HK-2 (cell line): ENCODE measurements at regions not wholly inside any gene's neighbourhood (a gene's known extent, or its start where the extent isn't known, plus 50 kb on each side); places are given as distances from the start of the nearest gene placed in this dataset.

Experiments
- DNase-seq: peaks from one replicate; pipeline ENCODE4 v3.0.0-alpha.2; 2018; ENCODE audit not compliant: unreplicated experiment

GRCh38 chr5:133738271-133738670 lies 125.9 kb upstream of the FSTL4 start:
- DNase-seq, result no peak

GRCh38 chr5:133736512-133736911 lies 124.2 kb upstream of the FSTL4 start:
- no peak for DNase-seq

- no peak for DNase-seq
Measured at GRCh38 chr5:133735346-133735745, 123.0 kb upstream of the FSTL4 start.

- DNase-seq, result no peak
Measured at GRCh38 chr5:133734916-133735315, 122.6 kb upstream of the FSTL4 start.

DNA sequence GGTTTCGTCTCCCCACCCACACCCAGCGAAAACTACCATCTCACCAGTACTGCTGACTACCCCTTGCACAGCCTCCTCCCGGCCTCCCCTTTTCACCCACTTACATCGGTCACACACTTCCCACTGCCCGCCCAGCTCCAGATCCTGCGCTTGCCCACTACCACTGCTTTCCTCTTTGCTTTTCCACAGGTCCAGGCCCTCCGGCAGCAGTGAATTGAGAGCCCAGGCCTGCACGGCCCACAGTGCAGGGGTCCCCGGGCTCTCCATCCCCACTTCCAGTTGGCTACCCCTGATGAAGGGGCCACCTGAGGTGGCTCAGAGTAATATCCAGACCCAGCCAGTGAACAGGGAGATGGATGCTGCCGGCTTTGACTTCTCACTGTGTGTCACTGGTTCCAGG lies 120.2 kb upstream of the FSTL4 start:
- no peak for DNase-seq

GRCh38 chr5:133731951-133732350 lies 119.6 kb upstream of the FSTL4 start:
- no peak for DNase-seq

DNA sequence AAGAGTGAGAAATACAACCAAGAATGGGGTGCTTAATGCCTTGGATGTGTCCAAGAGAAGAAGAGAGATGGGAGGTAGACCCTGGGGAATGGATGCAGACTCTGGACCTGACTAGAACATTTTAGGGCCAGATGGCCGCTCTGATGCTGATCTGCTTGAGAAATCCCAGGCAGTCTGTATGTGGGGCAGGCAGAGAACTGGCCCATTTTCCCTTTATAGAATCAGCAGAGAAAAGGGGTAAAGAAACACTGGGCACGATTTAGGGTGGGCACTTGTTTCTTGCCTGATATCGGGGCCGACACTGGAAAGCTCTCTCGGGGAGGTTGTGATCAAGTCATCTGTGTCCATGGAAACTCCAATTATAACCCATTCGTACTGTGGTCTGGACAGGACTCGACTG lies 118.5 kb upstream of the FSTL4 start:
- DNase-seq, result no peak

GRCh38 chr5:133730346-133730745 lies 118.0 kb upstream of the FSTL4 start:
- no peak for DNase-seq

GRCh38 chr5:133729800-133730199 lies 117.5 kb upstream of the FSTL4 start:
- no peak for DNase-seq

GRCh38 chr5:133728475-133728874 lies 116.1 kb upstream of the FSTL4 start:
- DNase-seq, result no peak

DNA sequence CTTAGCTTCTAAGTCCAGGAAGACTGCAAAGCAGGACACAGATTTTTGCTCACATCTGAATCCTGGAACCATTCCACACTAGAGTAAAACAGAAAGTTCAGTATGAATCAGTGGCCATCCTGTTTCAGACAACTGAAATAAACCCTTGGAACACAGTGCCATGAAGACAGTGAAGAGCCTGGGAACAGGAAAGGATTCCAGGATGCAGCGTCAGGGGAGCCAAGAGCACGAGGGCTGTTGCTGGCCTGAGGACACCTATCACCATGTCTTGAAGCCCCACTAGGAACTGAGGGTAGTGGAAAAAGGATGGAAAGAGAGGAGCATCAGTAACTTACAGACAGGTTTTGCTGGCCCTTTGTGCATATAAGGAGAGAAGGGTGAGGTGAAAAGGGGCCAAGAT lies 115.3 kb upstream of the FSTL4 start:
- no peak for DNase-seq

DNA sequence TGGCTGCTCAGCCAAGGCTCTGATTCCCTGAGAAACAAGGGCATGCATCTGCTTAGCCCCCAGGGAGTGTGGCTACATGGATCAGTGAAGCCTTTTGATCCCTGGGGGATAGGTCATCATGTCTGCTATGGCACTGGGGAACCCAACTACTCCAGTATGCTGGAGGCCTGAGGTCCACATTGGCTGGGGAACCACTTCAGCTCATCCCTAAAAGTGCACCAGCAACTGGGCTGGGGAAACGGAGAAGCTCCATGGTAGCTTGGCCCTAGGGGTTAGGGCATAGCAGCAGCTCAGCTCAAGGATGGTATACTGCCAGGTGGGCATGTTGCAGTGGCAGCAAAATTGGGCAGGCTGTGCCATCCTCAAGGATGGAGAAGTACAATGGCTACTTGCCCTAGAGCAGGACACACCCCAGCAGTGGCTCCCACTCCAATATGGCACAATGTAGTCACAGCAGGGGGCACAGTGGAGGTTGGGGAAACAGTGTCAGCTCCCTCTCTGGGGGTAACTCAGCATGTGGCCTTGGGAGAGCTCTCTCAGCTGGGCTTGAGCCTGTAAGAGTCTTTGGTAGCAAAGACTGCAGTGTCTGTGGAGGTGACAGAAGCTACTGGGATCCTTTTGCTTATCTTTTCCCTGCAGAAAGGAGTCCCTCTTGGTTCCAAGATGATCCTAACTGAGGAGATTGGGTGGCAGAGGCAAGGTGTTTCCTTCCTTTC lies 111.5 kb upstream of the FSTL4 start:
- no peak for DNase-seq

DNA sequence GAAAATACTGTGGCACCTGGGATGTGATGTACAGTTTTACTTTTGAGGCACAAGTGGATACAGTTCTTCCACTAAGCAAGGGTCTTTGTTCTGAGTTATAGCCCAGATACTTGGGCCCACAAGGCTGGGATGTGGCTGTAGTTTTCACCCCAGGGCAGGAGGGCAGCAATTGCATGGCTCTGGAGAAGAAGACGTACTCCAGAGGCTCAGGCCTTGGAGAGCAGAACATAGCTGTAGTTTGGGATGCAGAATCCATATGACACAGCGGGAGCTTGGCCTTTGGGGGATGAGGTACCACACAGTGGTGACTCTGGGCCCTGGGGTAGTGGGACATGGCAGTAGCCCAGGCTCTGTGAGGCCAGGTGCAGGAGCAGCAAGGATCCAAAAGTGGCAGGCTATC lies 110.8 kb upstream of the FSTL4 start:
- no peak for DNase-seq

DNA sequence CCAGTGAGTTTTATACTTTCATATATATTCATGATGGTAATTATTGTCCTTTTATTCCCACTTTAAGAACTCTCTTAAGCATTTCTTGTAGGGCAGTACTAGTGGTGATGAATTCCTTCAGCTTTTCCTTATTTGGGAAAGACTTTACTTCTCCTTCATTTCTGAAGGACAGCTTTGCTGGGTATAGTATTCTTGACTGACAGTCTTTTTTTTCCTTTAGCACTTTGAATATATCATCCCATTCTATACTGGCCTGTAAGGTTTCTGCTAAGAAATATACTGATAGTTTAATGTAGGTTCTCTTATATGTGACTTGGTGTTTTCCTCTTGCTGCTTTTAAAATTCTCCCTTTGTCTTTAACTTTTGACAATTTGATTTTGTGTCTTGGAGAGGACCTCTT lies 109.0 kb upstream of the FSTL4 start:
- no peak for DNase-seq

DNA sequence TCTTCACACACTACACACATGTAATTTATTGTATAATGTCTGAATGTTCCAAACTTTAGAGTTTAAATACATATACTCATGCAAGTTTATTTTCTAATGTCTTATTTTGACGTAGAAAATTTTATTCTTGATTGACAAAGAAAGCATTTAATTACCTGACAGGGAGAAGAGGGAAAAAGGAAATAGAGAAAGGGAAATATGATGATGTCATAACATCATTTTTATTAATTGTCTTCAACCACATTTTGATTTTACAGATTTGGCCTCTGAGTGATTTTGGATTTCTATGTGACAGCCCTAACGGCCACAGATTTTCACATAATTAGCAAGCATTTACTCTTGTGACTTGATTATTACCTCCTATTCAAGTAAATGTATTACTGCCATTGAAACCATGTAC lies 106.1 kb upstream of the FSTL4 start:
- DNase-seq, result no peak

DNA sequence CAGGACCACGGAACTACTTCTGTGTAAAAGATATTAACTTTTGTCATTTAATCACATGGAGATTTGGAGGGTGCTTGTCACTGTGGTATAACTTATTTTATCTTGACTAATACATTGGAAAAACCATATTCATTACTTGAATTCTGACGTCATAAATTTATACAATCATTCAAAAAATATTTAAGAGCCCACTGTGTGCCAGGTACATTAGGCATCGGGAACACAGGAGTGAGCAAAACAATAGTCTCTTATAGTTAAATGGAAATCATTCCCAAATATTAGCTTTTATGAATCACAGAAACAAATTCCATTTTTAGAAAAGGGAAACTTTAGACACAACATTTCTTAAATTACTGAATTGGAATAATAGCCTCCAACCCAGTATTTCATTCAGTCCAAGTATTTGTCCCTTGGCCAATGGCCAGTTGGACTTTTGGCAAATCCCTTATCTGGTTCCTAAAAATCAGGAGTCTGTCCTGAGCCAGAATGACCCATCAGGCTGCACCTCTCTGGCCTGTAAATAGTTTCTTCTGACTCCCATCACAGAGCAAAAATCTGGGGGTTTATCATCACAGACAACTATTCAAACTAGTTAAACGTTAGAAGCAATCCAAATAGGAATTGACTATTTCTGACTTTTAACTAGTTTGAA lies 104.3 kb upstream of the FSTL4 start:
- DNase-seq, result no peak

- no peak for DNase-seq
Measured at GRCh38 chr5:133715616-133716015, 103.3 kb upstream of the FSTL4 start.

- DNase-seq, result no peak
Measured at GRCh38 chr5:133715216-133715615, 102.9 kb upstream of the FSTL4 start.

DNA sequence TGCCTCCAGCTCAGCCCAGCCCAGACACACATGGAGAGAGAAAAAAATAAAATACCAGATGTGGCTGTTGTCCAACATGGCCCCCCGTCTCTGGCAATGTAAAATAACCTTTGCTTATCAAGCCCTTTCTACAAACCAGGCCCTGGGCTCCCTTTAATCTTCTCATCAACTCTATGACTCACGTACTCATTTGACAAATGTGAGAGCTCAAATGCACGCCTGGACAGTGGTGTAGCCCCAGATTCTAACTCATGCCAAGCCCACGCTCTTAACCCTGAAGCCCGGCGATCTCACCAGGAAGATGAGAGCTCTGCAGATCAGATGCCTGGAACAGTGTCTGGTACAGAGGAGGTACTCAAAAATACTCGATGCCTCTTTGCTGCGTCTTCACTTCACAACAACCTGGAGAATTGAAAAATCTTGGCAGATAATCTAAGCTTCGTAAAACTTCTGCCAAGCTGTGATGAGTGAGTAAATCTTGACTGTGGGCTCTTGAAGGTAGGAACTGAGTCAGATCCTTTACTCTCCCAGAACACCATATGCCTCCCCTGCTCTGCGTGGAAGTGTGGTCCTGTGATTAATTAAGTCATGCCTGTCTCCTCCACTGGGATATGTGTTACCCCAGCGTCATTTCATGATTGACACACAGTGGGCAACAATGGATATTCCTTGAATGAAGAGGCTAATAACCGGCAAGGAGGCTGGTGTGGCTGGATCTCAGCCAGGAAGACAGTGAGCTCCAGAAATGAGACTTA lies 102.0 kb upstream of the FSTL4 start:
- DNase-seq, result no peak

DNA sequence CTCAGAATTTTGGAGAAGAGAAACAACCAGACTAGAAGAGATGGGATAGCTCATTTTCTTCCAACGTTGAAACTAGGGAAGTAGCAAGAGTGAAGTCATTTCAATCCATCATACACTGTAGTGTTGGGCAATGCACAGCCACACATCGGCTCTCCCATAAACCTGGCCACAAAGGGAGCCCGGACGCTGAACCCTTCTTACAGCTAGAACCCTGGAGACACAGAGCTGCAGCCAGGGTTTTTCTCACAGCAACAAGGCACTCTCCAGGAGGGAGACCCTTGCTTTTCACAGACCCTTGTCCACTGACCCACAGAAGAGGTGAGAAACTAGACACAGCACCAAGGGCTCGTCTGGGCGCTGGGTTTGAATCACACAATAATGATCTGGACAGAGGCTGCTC lies 101.4 kb upstream of the FSTL4 start:
- no peak for DNase-seq

DNA sequence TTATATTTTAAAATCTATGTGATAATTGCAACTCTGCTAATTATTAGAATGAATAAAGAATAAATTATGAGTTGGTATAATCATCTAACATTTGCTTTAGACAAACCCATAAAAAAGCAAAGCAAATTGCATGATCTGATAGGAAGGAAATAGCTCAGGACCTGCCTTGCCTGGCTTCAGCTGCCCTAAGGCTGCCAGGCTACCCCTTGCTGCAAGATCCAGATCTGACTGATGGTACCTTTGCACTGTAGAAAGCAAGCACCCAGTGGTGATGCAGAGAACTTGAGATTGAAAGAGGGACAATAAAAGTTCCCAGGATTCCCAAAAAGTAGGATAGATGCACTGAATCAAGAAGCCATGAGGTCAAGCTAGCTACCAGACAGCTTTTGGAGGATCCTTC lies 100.9 kb upstream of the FSTL4 start:
- no peak for DNase-seq

DNA sequence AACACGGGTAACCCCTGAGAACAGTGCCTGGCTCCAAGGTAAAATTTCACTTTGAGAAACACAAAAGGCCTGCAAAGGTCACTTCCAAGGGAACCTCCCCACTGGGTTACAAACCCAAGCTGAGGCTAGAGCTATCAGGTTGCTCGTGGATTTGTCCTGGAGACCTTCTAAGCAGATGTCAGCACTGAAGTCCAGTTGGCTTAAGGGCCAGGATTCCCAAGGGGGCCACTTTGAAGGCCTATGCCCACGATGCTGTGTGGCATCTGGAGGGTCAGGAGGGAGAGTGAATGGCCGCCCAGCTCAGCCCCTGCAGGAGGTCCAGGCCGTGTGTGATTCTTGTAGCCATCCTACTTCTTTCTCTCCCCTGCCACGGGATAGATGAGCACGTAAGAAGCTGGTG lies 100.2 kb upstream of the FSTL4 start:
- DNase-seq, result no peak

DNA sequence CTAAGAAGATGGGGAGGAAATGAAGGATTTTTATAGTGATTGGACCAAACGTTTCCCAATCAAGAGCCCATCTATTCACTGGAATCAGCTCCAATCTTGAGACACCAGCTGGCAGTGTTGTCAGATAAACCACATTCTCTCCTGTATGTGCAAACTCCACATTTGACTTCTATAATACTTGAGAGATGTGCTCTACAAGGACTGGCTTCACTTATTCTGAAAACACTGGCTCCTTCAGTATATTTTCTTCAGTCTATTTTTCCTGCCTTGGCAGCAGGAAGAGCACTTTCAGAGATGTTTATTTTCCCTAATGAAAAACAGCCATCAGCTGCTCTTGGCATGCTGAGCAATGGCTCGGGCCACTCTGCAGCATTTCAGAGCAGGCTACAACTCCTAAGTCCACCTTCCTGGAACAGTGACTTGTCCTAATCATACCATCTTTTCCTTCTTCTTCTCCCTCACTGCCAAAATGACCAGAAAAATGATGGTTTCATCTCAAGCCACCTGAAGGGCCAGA lies 96.9 kb upstream of the FSTL4 start:
- no peak for DNase-seq
